HepG2 (cell line): ENCODE measurements at regions not wholly inside any gene's neighbourhood (a gene's known extent, or its start where the extent isn't known, plus 50 kb on each side); places are given as distances from the start of the nearest gene placed in this dataset.
"Not testable (repeated sequence)": the region's sequence is repeated elsewhere in the genome, so short reads cannot be mapped to it uniquely, and the experiment has no call there.

Experiments used
- ATAC-seq: fragments of 200-7000 bp; cut with Tn5 transposase; 3 replicates; pipeline ENCODE4 v1.9.1; 2020; ENCODE audit warnings: mild to moderate bottlenecking, moderate library complexity
- BruUV-seq: library from RNA; stranded (reverse); fragments of 400-500 nt; replicated peaks from 2 replicates; lab custom pipeline; 2021; lab: Mats Ljungman, UMichigan
- CTCF ChIA-PET: fragments of 300-600 bp; formaldehyde crosslinking; extraction: SDS; loops from one replicate; lab custom pipeline; 2021; ENCODE audit warnings: low total read pairs, inconsistent platforms, low intra/inter-chr PET ratio; lab: Yijun Ruan, JAX
- POLR2A ChIA-PET: fragments of 350-600 bp; sonication (Branson Sonifier 250); formaldehyde crosslinking; loops from one replicate; lab custom pipeline; 2020; ENCODE audit warnings: antibody characterized with exemption, inconsistent platforms; lab: Yijun Ruan, JAX
- DNase-seq: peaks from one replicate; pipeline ENCODE4 v3.0.0-alpha.2; 2015; ENCODE audit warnings: low spot score
- FAIRE-seq: peaks from 3 replicates; lab custom pipeline; 2011; peaks lifted over from hg19 to GRCh38; lab: Jason Lieb, UNC
- H2AFZ ChIP-seq: one replicate; pipeline ENCODE4 v1.6.1; 2011; ENCODE audit warnings: low read length, inconsistent platforms
- H3K27ac ChIP-seq: fragments of 300-600 bp; 3 replicates; pipeline ENCODE4 v1.8.0; 2011; ENCODE audit warnings: mixed run types, mild to moderate bottlenecking, mixed read lengths, low read length, inconsistent platforms; ENCODE audit not compliant: insufficient read depth; ENCODE audit errors: extremely low read length
- H3K27me3 ChIP-seq, 2 experiments: fragments of 200-600 bp in 1 of 2; 2 replicates in 1 of 2; 3 replicates in 1 of 2; pipeline versions ENCODE4 v1.6.0 to v1.8.0; 2011; ENCODE audit warnings: low read length in 2 of 2, mild to moderate bottlenecking in 2 of 2, moderate library complexity in 2 of 2, inconsistent platforms in 1 of 2; ENCODE audit not compliant: insufficient read depth in 2 of 2, control insufficient read depth in 1 of 2
- H3K36me3 ChIP-seq, 2 experiments: fragments of 200-600 bp in 1 of 2; replicated peaks in 1 of 2; 2 replicates in 1 of 2; 3 replicates in 1 of 2; pipeline versions ENCODE4 v1.5.1 to v1.8.0; 2011; ENCODE audit warnings: low read length in 2 of 2, inconsistent platforms in 1 of 2; ENCODE audit not compliant: insufficient read depth in 2 of 2, control insufficient read depth in 1 of 2
- H3K4me1 ChIP-seq: 2 replicates; pipeline ENCODE4 v1.5.1; 2012; ENCODE audit warnings: low read length, inconsistent platforms; ENCODE audit not compliant: insufficient read depth
- H3K4me2 ChIP-seq: 2 replicates; pipeline ENCODE4 v1.6.0; 2011; ENCODE audit warnings: low read depth, low read length, inconsistent platforms
- H3K4me3 ChIP-seq, 3 experiments: fragments of 200-600 bp in 1 of 3; sonication (generic), shearing (Covaris generic) in 1 of 3; replicated peaks in 1 of 3; 2 replicates each; pipeline ENCODE4 v1.5.1; 2011 to 2016; ENCODE audit warnings: low read length in 3 of 3, inconsistent platforms in 2 of 3, low read depth in 2 of 3, mild to moderate bottlenecking in 2 of 3, control low read depth in 1 of 3, mixed read lengths in 1 of 3; ENCODE audit not compliant: insufficient read depth in 1 of 3
- H3K79me2 ChIP-seq: one replicate; pipeline ENCODE4 v1.6.1; 2011; ENCODE audit warnings: low read length, inconsistent platforms; ENCODE audit not compliant: insufficient read depth
- H3K9ac ChIP-seq: 2 replicates; pipeline ENCODE4 v1.6.0; 2011; ENCODE audit warnings: mild to moderate bottlenecking, low read depth, low read length, inconsistent platforms; ENCODE audit not compliant: insufficient read depth
- H3K9me3 ChIP-seq: 2 replicates; pipeline ENCODE4 v1.5.1; 2012; ENCODE audit warnings: mild to moderate bottlenecking, low read length
- H4K20me1 ChIP-seq: 2 replicates; pipeline ENCODE4 v1.6.0; 2011; ENCODE audit warnings: inconsistent platforms, mild to moderate bottlenecking, low read length, moderate library complexity; ENCODE audit not compliant: insufficient read depth
- GATAD1 ChIP-seq: IDR thresholded peaks from 2 replicates; pipeline ENCODE4 v1.6.1; 2016; ENCODE audit warnings: missing genetic modification reagents, missing compliant biosample characterization
- HNF4A ChIP-seq: sonication (generic); formaldehyde crosslinking; IDR thresholded peaks from 2 replicates; pipeline ENCODE4 v1.4.0; 2020; ENCODE audit warnings: missing genetic modification reagents
- KLF12 ChIP-seq: sonication (generic); formaldehyde crosslinking; IDR thresholded peaks from 2 replicates; pipeline ENCODE4 v1.4.0; 2020; ENCODE audit warnings: missing genetic modification reagents, borderline replicate concordance
- ZC3H4 ChIP-seq: sonication (generic); formaldehyde crosslinking; IDR thresholded peaks from 2 replicates; pipeline ENCODE4 v1.4.0; 2020; ENCODE audit warnings: missing genetic modification reagents, borderline replicate concordance
- in situ Hi-C: cut with HindIII; loops from 2 replicates; pipeline ENCODE4 v1.10.0; 2017; ENCODE audit warnings: low pct_unique_long_range_greater_than_20kb; ENCODE audit not compliant: extremely low pct_ligation_motif_present
- intact Hi-C: fragments of 100-400 bp; cut with micrococcal nuclease; formaldehyde crosslinking; loops from one replicate; pipeline ENCODE4 v1.10.0; 2022; ENCODE audit not compliant: unreplicated experiment
- TF ChIP-seq, protein P1 (sequence below): IDR thresholded peaks from 2 replicates; pipeline ENCODE4 v1.6.1; 2016; ENCODE audit warnings: missing biosample characterization, missing genetic modification reagents, low read depth

DNA sequence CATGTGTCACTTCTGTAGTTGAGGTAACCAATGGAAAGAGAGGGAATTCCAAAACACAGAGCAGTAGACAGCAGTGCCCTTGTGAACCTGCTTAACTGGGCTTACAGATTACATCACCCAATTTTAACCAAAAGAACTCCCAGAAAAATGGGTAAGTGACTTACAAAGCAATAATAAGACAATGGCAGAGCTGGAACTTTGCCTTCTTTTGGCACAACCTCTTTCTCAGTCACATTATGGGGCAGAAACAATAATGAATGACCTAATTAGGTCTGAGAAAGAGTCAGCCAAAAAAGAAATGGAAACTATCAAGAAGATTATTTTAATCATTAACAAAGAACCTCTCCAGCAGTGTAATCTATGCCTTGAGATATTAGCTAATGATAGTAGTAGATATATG is 146.5 kb downstream of the SPATA31D1 start:
- Histone ChIP-seq H3K4me2 (no peak overlapping the region), H3K4me3 (no peak overlapping the region), H4K20me1 (no peaks in the 10 kb centered on the region), H3K4me1 (no peaks in the 10 kb centered on the region), H3K27ac (no peak overlapping the region), H3K9ac (no peak overlapping the region), H3K79me2 (no peaks in the 10 kb centered on the region), H3K36me3 (no peaks in the 10 kb centered on the region), H3K9me3 (no peaks in the 10 kb centered on the region), H2AFZ (no peak overlapping the region), H3K27me3 (no peaks in the 10 kb centered on the region)
- ChIA-PET POLR2A (no interaction called here), CTCF (no interaction called here)
- in situ Hi-C loops: no loop called here
- DNase-seq (no peak), ATAC-seq (no peak), FAIRE-seq (no peak)
- intact Hi-C loops: no loop called here
- TF ChIP-seq, protein P1, sequence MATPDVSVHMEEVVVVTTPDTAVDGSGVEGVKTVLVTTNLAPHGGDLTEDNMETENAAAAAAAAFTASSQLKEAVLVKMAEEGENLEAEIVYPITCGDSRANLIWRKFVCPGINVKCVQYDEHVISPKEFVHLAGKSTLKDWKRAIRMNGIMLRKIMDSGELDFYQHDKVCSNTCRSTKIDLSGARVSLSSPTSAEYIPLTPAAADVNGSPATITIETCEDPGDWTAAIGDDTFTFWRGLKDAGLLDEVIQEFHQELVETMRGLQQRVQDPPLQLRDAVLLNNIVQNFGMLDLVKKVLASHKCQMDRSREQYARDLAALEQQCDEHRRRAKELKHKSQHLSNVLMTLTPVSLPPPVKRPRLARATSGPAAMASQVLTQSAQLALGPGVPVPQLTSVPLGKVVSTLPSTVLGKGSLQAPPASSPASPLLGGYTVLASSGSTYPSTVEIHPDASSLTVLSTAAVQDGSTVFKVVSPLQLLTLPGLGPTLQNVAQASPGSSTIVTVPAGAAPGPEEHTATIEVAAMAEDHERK (CRISPR knock-in tag): no peak
- TF ChIP-seq GATAD1 (CRISPR knock-in tag): no peak
- TF ChIP-seq ZC3H4: no peak
- TF ChIP-seq KLF12 (CRISPR knock-in tag): no peak
- TF ChIP-seq HNF4A (CRISPR knock-in tag): no peak
- BruUV-seq: no TSS peak

DNA sequence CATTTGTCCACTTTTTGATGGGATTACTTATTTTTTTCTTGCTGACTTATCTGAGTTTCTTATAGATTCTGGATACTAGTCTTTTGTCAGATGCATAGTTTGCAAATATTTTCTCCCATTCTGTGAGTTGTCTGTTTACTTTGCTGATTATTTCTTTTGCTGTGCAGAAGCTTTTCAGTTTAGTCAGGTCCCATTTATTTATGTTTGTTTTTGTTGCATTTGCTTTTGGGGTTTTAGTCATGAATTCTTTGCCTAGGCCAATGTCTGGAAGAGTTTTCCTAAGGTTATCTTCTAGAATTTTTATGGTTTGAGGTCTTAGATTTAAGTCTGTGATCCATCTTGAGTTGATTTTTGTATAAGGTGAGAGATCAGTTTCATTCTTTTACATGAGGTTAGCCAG is 149.5 kb downstream of the SPATA31D1 start:
- H2AFZ ChIP-seq, H3K79me2 ChIP-seq, H3K4me1 ChIP-seq, ATAC-seq, H3K9ac ChIP-seq, in situ Hi-C loops, intact Hi-C loops, BruUV-seq, H3K4me2 ChIP-seq, H4K20me1 ChIP-seq, H3K27ac ChIP-seq, POLR2A ChIA-PET, H3K4me3 ChIP-seq, CTCF ChIA-PET, H3K27me3 ChIP-seq, H3K36me3 ChIP-seq, DNase-seq, FAIRE-seq, H3K9me3 ChIP-seq: not testable (repeated sequence)
